ENCODE measurements at regions not wholly inside any gene's neighbourhood (a gene's known extent, or its start where the extent isn't known, plus 50 kb on each side); places are given as distances from the start of the nearest gene placed in this dataset.
"Not testable (repeated sequence)": the region's sequence is repeated elsewhere in the genome, so short reads cannot be mapped to it uniquely, and the experiment has no call there.

GRCh38 chr2:123723706-123724105 is 301.4 kb upstream of the CNTNAP5 start:
- no peak for DNase-seq

- DNase-seq = no peak
Measured at GRCh38 chr2:123732563-123732962, 292.5 kb upstream of the CNTNAP5 start.

- DNase-seq = no peak
Measured at GRCh38 chr2:123737371-123737770, 287.7 kb upstream of the CNTNAP5 start.

- DNase-seq = no peak
Measured at GRCh38 chr2:123738643-123739042, 286.4 kb upstream of the CNTNAP5 start.

- DNase-seq = no peak
Measured at GRCh38 chr2:123746006-123746405, 279.1 kb upstream of the CNTNAP5 start.

- no peak for DNase-seq
Measured at GRCh38 chr2:123747326-123747725, 277.8 kb upstream of the CNTNAP5 start.

GRCh38 chr2:123762221-123762620 is 262.9 kb upstream of the CNTNAP5 start:
- no peak for DNase-seq

GRCh38 chr2:123768233-123768632 is 256.9 kb upstream of the CNTNAP5 start:
- no peak for DNase-seq

- no peak for DNase-seq
Measured at GRCh38 chr2:123769001-123769400, 256.1 kb upstream of the CNTNAP5 start.

GRCh38 chr2:123770996-123771720 is 253.9 kb upstream of the CNTNAP5 start:
- DNase-seq = no peak

- DNase-seq = no peak
Measured at GRCh38 chr2:123771928-123772632, 253.0 kb upstream of the CNTNAP5 start.

- DNase-seq = no peak
Measured at GRCh38 chr2:123777116-123777515, 248.0 kb upstream of the CNTNAP5 start.

- DNase-seq = no peak
Measured at GRCh38 chr2:123783164-123783563, 241.9 kb upstream of the CNTNAP5 start.

GRCh38 chr2:123785332-123785731 is 239.8 kb upstream of the CNTNAP5 start:
- no peak for DNase-seq

- no peak for DNase-seq
Measured at GRCh38 chr2:123791207-123791606, 233.9 kb upstream of the CNTNAP5 start.

GRCh38 chr2:123791684-123792083 is 233.4 kb upstream of the CNTNAP5 start:
- no peak for DNase-seq

GRCh38 chr2:123804126-123804525 is 221.0 kb upstream of the CNTNAP5 start:
- not testable (repeated sequence) for DNase-seq

- not testable (repeated sequence) for DNase-seq
Measured at GRCh38 chr2:123805746-123806145, 219.3 kb upstream of the CNTNAP5 start.

GRCh38 chr2:123808243-123808642 is 216.8 kb upstream of the CNTNAP5 start:
- DNase-seq = no peak

GRCh38 chr2:123811846-123812245 is 213.2 kb upstream of the CNTNAP5 start:
- DNase-seq = no peak

- no peak for DNase-seq
Measured at GRCh38 chr2:123816203-123816602, 208.9 kb upstream of the CNTNAP5 start.

- DNase-seq = no peak
Measured at GRCh38 chr2:123816928-123817327, 208.2 kb upstream of the CNTNAP5 start.

- DNase-seq = no peak
Measured at GRCh38 chr2:123826729-123827271, 198.3 kb upstream of the CNTNAP5 start.

GRCh38 chr2:123839326-123839725 is 185.8 kb upstream of the CNTNAP5 start:
- DNase-seq = no peak
